ENCODE measurements at regions not wholly inside any gene's neighbourhood (a gene's known extent, or its start where the extent isn't known, plus 50 kb on each side); places are given as distances from the start of the nearest gene placed in this dataset.
"Not testable (repeated sequence)": the region's sequence is repeated elsewhere in the genome, so short reads cannot be mapped to it uniquely, and the experiment has no call there.

GRCh38 chrX:125202591-125203248, 117.0 kb upstream of the TEX13C start:
- DNase-seq: no peak

GRCh38 chrX:125203365-125203736, 116.3 kb upstream of the TEX13C start:
- DNase-seq: no peak

DNA sequence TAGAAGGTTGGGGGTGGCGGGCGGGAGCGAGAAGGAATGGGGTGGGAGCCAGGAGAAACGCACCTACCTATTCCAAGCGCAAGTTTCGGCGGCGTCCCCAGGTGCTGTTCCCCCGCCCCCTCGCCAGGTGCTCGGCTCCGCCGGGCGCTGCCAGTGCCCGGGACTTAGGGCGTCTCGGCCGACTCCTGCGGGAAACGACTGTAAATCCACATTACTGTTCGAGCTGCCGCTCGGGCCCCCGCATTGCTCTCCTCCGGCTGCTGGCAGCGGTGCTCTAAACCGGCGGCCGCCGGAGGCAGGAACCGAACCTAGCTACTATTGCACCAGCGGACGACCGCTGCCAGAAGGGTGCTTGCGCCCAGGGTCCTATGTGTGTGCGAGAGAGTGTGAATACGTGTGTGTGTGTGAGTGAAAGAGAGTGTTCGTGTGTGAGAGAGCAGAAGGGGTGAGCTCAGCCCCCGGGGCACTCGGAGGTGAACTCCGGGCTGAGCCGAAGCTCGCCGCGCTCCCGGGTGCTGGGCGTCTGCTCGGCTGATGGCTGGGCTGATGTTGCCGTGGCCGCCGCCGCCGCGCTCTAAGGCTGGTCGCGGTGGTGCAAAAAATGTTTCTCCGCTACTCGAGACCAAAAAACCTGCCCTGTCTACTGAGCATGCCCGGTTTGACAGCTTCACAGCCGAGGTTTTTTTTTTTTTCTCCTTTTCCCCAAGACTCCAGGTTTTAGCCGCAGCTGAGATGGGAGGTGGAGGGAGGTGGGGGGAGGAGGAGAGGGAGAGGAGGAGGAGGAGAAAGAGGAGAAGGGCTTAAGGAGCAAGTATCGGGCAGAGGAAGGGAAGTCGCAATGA, 115.7 kb upstream of the TEX13C start:
- no peak for DNase-seq

DNA sequence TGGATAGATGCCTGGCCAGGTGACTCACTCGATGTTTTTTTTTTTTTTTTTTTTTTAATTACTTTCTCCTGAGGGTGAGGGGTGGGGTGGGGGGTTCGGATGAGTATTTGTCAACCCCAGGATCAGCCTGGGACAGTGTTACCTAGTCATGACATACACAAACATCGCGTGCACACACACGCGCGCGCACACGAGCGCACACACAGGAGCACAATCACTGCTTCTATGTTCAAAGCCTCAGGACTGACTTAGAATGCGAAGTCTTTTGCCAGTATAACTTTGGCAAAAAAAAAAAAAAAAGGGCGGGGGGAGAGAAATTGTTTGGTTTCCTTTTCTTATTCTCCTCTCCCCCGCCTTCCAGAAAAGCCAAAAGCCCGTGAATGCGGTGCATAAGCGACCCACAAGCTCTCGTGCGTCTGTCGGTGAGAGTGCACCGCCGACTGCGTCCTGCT, 115.0 kb upstream of the TEX13C start:
- no peak for DNase-seq

DNA sequence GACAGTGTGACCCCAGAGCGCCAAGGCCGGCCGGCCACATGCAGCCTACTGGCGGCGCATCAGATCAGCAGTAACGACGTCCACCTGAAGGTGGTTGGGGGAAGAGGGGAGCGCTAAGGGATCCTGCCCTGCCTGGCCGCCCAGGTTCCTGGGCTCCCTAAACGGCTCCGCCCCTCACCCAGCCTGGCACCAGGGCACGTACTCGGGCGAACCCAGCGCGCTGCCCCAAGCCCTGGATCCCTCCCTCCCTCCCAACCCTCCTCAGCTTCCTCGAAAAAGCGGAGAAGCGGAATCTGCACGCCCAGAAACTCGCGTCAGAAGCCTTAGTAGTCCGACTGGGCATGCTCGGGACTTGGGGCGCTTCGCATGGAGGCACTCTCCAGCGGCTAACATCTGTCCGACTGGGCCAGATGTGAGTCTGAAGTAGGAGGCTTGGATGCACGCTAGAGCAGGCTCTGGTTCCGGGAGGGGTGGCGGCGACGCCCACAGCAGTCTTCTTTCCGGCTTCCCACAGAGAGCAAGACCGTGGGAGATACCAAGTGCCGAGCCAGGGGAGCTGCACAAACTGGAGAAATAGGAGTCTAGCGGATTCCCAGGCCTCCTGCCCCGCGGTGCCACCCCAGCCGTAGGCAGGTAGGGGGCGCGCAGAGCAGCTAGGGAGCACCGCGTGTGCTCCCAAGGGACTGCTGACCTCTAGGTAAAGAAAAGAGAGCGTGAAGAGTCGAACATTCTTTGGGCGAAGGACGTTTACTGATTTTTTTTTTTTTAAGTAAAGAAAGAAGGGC, 114.3 kb upstream of the TEX13C start:
- no peak for DNase-seq

- DNase-seq: no peak
Observed at GRCh38 chrX:125205918-125206665, 113.6 kb upstream of the TEX13C start.

GRCh38 chrX:125210146-125210545, 109.5 kb upstream of the TEX13C start:
- DNase-seq: no peak

GRCh38 chrX:125219852-125220251, 99.8 kb upstream of the TEX13C start:
- no peak for DNase-seq

GRCh38 chrX:125236955-125237354, 82.7 kb upstream of the TEX13C start:
- no peak for DNase-seq

DNA sequence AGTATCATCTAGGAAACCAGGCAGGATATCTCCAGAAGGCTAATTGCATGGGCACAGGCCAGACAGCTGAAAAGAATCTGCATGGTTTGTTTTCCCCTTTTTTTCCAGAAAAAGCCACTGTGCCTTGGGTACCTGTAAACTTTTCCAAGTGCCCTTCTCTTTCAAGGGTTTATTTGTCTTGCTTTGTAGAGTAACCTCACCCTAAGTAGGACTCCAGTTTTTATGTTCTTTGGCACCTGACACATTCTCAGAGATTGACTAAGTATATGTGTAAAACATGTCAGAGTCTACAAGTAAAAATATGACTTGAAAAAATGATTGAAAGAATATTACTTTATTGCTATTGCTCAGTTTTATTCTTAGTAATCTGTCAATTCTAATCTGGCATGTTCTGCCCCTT, 70.7 kb upstream of the TEX13C start:
- DNase-seq: no peak

DNA sequence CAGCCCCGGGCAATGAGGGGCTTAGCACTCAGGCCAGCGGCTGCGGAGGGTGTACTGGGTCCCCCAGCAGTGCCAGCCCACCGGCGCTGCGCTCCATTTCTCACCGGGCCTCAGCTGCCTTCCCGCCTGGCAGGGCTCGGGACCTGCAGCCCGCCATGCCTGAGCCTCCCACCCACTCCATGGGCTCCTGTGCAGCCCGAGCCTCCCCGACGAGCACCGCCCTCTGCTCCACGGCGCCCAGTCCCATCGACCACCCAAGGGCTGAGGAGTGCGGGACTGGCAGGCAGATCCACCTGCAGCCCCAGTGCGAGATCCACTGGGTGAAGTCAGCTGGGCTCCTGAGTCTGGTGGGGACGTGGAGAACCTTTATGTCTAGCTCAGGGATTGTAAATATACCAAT, 63.9 kb upstream of the TEX13C start:
- DNase-seq: not testable (repeated sequence)

- DNase-seq: no peak
Observed at GRCh38 chrX:125262836-125263235, 56.8 kb upstream of the TEX13C start.

DNA sequence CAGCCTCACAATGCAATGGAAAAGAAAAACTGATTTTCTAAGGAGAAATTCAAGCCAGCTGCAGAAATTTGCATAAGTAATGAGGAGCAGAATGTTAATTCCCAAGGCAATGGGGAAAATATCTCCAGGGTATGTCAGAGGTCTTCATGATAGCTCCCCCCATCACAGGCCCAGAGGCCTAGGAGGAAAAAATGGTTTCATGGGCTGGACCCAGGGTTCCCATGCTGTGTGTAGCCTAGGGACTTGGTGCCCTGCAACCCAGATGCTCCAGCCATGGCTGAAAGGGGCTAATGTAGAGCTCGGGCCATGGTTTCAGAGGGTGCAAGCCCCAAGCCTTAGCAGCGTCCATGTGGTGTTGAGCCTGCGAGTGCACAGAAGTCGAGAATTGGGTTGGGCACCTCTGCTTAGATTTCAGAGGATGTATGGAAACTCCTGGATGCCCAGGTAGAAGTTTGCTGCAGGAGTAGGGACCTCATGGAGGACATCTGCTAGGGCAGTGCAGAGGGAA, 53.5 kb upstream of the TEX13C start:
- DNase-seq: no peak

All from CD4-positive, alpha-beta T cell treated with Interleukin-10 for 1 hour (primary cell).